ENCODE measurements at regions not wholly inside any gene's neighbourhood (a gene's known extent, or its start where the extent isn't known, plus 50 kb on each side); places are given as distances from the start of the nearest gene placed in this dataset.

DNA sequence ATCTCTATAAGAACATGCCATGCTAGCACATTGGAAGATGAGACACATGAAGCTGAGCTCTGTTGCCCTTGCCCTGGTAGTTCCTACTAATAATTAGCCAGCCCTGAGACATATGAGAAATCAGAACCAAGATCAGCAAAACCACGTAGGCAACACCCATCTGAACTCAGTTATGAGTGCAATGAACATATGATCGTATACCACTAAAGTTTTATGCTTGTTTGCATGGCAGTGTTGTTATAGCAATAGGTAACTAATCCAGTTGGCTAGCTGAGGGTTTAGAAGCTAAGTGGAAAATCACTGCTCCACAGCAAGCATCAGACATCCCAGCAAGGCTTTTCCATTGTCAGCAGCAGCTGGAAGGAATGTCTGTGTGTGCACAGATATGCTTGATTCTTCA lies 180.7 kb downstream of the BTBD3 start:
- WGBS, 3 donors: 56 to 69% (median 62%) methylated on average over 2 of the region's 2 CpGs
- Histone ChIP-seq H3K27me3 (ENCODE audit: insufficient read depth in 3 of 3, low read length in 2 of 3) (no peaks in the 10 kb centered on the region), H3K9me3 (no peaks in the 10 kb centered on the region), H3K4me3 (no peak overlapping the region), H3K4me1 (no peaks in the 10 kb centered on the region), H3K36me3 (ENCODE audit: insufficient read depth in 1 of 2, low read depth in 1 of 2) (no peaks in the 10 kb centered on the region), H3K27ac (no peak overlapping the region)
- intact Hi-C loops (cut with DNase I): no loop called here
- ATAC-seq (no peak), DNase-seq (no peak)
- TF ChIP-seq, protein P1, sequence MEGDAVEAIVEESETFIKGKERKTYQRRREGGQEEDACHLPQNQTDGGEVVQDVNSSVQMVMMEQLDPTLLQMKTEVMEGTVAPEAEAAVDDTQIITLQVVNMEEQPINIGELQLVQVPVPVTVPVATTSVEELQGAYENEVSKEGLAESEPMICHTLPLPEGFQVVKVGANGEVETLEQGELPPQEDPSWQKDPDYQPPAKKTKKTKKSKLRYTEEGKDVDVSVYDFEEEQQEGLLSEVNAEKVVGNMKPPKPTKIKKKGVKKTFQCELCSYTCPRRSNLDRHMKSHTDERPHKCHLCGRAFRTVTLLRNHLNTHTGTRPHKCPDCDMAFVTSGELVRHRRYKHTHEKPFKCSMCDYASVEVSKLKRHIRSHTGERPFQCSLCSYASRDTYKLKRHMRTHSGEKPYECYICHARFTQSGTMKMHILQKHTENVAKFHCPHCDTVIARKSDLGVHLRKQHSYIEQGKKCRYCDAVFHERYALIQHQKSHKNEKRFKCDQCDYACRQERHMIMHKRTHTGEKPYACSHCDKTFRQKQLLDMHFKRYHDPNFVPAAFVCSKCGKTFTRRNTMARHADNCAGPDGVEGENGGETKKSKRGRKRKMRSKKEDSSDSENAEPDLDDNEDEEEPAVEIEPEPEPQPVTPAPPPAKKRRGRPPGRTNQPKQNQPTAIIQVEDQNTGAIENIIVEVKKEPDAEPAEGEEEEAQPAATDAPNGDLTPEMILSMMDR (IDR thresholded peaks at IDR 0.05): no peak

DNA sequence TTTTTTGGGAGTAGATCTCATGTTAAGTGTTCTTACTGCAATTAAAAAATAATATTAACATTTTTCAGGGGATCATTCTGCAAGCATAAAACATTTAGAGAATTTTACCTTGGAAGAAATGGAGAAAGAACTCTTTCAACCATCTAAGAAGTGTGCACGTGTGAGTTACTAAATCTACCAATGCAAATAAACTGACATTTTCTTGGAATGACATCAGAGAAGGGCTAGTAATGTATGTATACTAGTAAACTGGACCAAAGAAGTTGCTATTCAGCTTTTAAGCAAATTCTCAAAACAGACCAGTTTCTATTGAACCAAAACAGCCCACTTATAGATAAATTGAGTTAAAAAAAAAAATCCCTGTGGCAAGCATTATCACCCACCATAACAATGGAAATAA lies 191.2 kb downstream of the BTBD3 start:
- DNase-seq (no peak), ATAC-seq (no peak)
- Histone ChIP-seq H3K4me1 (no peaks in the 10 kb centered on the region), H3K27ac (no peak overlapping the region), H3K27me3 (ENCODE audit: insufficient read depth in 3 of 3, low read length in 2 of 3) (no peaks in the 10 kb centered on the region), H3K4me3 (no peak overlapping the region), H3K36me3 (ENCODE audit: insufficient read depth in 1 of 2, low read depth in 1 of 2) (no peaks in the 10 kb centered on the region), H3K9me3 (peaks cover 9% of the 10 kb centered on the region)
- intact Hi-C loops (cut with DNase I): no loop called here
- TF ChIP-seq, protein P1 (IDR thresholded peaks at IDR 0.05): no peak
- WGBS, 3 donors: 44 to 73% (median 61%) methylated on average over 1 of the region's 1 CpG

DNA sequence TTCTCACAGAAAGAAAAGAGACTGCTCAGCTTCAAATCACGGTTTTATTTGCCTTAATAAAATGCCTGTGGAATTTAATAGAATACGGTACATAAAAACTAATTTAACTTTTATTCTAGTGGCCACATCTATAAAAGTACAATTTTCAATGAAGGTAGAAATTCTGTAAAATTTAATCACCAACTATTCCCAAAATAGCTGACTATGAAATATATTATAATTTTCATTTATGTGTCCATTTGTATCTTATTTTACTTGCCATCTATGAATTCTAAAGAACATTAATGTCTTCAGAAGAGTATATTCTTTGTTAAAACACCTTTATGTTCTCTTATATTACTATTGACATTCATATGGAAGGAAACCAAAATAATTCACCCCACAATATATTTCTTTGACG lies 192.6 kb downstream of the BTBD3 start:
- Histone ChIP-seq H3K27ac (no peak overlapping the region), H3K9me3 (peaks cover 9% of the 10 kb centered on the region), H3K27me3 (ENCODE audit: insufficient read depth in 3 of 3, low read length in 2 of 3) (no peaks in the 10 kb centered on the region), H3K4me1 (no peaks in the 10 kb centered on the region), H3K36me3 (ENCODE audit: insufficient read depth in 1 of 2, low read depth in 1 of 2) (no peaks in the 10 kb centered on the region), H3K4me3 (no peak overlapping the region)
- TF ChIP-seq, protein P1 (IDR thresholded peaks at IDR 0.05): no peak
- 81 to 87% (median 84%) methylated on average over 3 of the region's 3 CpGs for WGBS, 3 donors
- ATAC-seq (no peak), DNase-seq (no peak)
- intact Hi-C loops (cut with DNase I): no loop called here

DNA sequence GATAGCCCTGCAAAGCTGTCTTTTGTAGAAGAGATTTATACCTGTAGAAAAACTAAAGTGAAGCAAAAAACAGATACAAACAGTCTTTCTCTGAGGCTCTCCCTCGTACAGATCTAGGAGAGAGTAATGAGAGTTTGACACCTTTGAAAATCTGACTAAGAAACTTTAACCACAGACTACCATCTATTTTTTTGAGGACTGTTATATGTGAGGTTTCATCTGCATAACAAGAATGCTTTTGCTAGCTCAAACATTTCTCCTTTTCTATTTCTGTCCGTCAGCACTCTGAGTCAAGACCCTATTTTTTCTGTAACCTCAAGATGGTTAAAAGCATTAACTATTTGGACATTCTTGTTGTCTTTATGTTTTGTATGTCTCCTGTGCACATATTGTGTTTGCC lies 193.0 kb downstream of the BTBD3 start:
- TF ChIP-seq, protein P1 (IDR thresholded peaks at IDR 0.05): no peak
- H3K4me1 ChIP-seq: no peaks in the 10 kb centered on the region
- no peaks in the 10 kb centered on the region for H3K27me3 ChIP-seq (ENCODE audit: insufficient read depth in 3 of 3, low read length in 2 of 3)
- no peak for ATAC-seq
- peaks cover 9% of the 10 kb centered on the region for H3K9me3 ChIP-seq
- intact Hi-C loops (cut with DNase I): no loop called here
- H3K27ac ChIP-seq: no peak overlapping the region
- no peak overlapping the region for H3K4me3 ChIP-seq
- no peaks in the 10 kb centered on the region for H3K36me3 ChIP-seq (ENCODE audit: insufficient read depth in 1 of 2, low read depth in 1 of 2)
- WGBS, 3 donors: 37 to 51% (median 48%) methylated on average over 2 of the region's 2 CpGs
- DNase-seq: no peak

DNA sequence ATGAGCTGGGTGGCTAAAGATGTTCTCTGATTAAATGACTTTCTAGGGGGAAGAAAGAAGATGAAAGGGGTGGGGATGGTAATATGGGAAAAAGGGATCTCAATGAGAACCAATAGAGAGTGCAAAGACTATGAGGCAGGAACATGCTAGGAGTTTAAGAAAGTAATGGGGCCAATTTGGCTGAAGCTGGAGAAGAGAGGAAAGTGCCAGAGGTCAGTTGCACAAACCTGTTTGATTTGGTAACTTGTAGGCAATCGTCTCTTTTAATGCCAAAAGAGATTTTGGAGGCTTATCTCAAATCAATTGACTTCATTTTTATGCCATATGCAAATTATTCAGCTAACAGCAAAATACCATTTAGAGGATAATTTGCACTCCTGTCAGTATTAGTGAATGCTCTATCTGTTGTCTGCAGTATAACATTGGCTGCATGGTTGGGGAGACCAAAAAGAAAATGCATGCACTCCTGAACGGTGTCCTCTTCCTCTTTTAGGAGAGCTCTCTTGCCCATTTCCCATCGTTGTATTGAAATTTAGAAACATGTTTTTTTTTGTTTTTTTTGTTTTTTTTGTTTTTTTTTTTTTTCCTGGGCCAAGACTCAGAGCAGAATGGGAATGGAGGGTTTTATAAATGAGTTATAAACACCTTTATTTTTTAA lies 193.9 kb downstream of the BTBD3 start:
- no peaks in the 10 kb centered on the region for H3K4me1 ChIP-seq
- TF ChIP-seq, protein P1 (IDR thresholded peaks at IDR 0.05): no peak
- H3K27me3 ChIP-seq (ENCODE audit: insufficient read depth in 3 of 3, low read length in 2 of 3): no peaks in the 10 kb centered on the region
- DNase-seq (no peak), ATAC-seq (no peak)
- WGBS, 3 donors: 38 to 60% (median 41%) methylated on average over 3 of the region's 3 CpGs
- peaks cover 9% of the 10 kb centered on the region for H3K9me3 ChIP-seq
- no peak overlapping the region for H3K4me3 ChIP-seq
- H3K36me3 ChIP-seq (ENCODE audit: insufficient read depth in 1 of 2, low read depth in 1 of 2): no peaks in the 10 kb centered on the region
- H3K27ac ChIP-seq: no peak overlapping the region
- intact Hi-C loops (cut with DNase I): no loop called here
